ENCODE measurements at regions not wholly inside any gene's neighbourhood (a gene's known extent, or its start where the extent isn't known, plus 50 kb on each side); places are given as distances from the start of the nearest gene placed in this dataset.

- no peak for DNase-seq
- Histone ChIP-seq H2AFZ (ENCODE audit: low read depth) (no peak overlapping the region), H3K36me3 (replicated peaks in 1 of 2; ENCODE audit: control insufficient read depth in 1 of 2, insufficient read depth in 2 of 2, low read length in 1 of 2) (no peaks in the 10 kb centered on the region), H4K20me1 (ENCODE audit: insufficient read depth) (no peaks in the 10 kb centered on the region), H3K9ac (no peak overlapping the region), H3K4me3 (ENCODE audit: low read depth in 2 of 2, low read length in 1 of 2) (no peak overlapping the region), H3K4me2 (no peak overlapping the region), H3K27me3 (ENCODE audit: insufficient read depth) (no peaks in the 10 kb centered on the region), H3K79me2 (ENCODE audit: insufficient read depth) (no peaks in the 10 kb centered on the region), H3K27ac (ENCODE audit: low read depth in 2 of 2, low read length in 1 of 2) (no peak overlapping the region), H3F3A (replicated peaks; ENCODE audit: insufficient read depth) (no peaks in the 10 kb centered on the region), H3K9me2 (no peaks in the 10 kb centered on the region), H3K4me1 (ENCODE audit: control insufficient read depth in 1 of 2, insufficient read depth in 2 of 2, low read depth in 1 of 2, low read length in 1 of 2) (no peaks in the 10 kb centered on the region), H3K9me3 (no peaks in the 10 kb centered on the region)
- POLR2A ChIA-PET = no interaction called here
- 58% methylated on average over 1 of the region's 1 CpG for WGBS (ENCODE audit: low lambda C conversion rate)
- CTCF ChIA-PET = no interaction called here
- TF ChIP-seq RCOR1 (IDR thresholded peaks at IDR 0.05; ENCODE audit: low read length) = no peak
- no peak for TF ChIP-seq JUND (IDR thresholded peaks at IDR 0.05)
- TF ChIP-seq EP300 (IDR thresholded peaks at IDR 0.05; ENCODE audit: borderline replicate concordance in 1 of 2, low read depth in 1 of 2, low read length in 1 of 2) = no peak
- no peak for TF ChIP-seq USF1 (IDR thresholded peaks at IDR 0.05; ENCODE audit: borderline replicate concordance, low read depth)
- TF ChIP-seq RXRA (IDR thresholded peaks at IDR 0.05; ENCODE audit: borderline replicate concordance, low read depth) = no peak
- TF ChIP-seq FOXJ3 (CRISPR knock-in tag; IDR thresholded peaks at IDR 0.05) = no peak
- TF ChIP-seq FOXM1 (IDR thresholded peaks at IDR 0.05; ENCODE audit: low read depth) = no peak
- no peak for TF ChIP-seq ZBTB33 (IDR thresholded peaks at IDR 0.05; ENCODE audit: borderline replicate concordance, low read depth)
- TF ChIP-seq MEF2A (IDR thresholded peaks at IDR 0.05; ENCODE audit: borderline replicate concordance, low read depth) = no peak
- TF ChIP-seq TEAD4 (IDR thresholded peaks at IDR 0.05; ENCODE audit: borderline replicate concordance, insufficient read depth) = no peak
- TF ChIP-seq NRF1 (IDR thresholded peaks at IDR 0.05; ENCODE audit: low read depth, low read length) = no peak
- no peak for TF ChIP-seq CHD2 (IDR thresholded peaks at IDR 0.05; ENCODE audit: low read length, partially characterized antibody)
- no peak for TF ChIP-seq REST (IDR thresholded peaks at IDR 0.05; ENCODE audit: low read depth, low read length)
- TF ChIP-seq MXI1 (IDR thresholded peaks at IDR 0.05; ENCODE audit: low read depth, low read length) = no peak
- no peak for TF ChIP-seq GABPA (IDR thresholded peaks at IDR 0.05; ENCODE audit: low read depth)
- TF ChIP-seq POLR2AphosphoS5 (IDR thresholded peaks at IDR 0.05; ENCODE audit: low read depth, low read length) = no peak
- TF ChIP-seq SIN3A (IDR thresholded peaks at IDR 0.05; ENCODE audit: borderline replicate concordance, low read depth, low read length) = no peak
Observed at GRCh38 chr2:163906410-163906809, 170.6 kb upstream of the FIGN start.

All from SK-N-SH (cell line).